ENCODE measurements at regions not wholly inside any gene's neighbourhood (a gene's known extent, or its start where the extent isn't known, plus 50 kb on each side); places are given as distances from the start of the nearest gene placed in this dataset.
"Not testable (repeated sequence)": the region's sequence is repeated elsewhere in the genome, so short reads cannot be mapped to it uniquely, and the experiment has no call there.

DNA sequence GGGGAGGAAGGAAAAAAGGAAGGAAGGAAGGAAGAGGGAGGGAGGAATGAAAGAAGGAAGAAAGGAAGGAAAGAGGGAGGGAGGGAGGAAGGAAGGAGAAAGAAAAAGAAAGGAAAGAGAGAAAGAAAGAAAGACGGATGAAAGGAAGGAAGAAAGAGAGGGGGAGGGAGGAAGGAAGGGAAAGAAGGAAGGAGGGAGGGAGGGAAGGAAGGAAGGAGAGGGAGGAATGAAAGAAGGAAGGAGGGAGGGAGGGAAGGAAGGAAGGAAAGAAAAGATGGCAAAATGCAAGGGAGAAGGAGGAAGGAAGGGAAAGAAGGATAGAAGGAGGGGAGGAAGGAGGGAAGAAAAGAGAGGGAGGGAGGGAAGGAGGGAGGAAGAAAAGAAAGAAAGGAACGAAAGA lies 257.3 kb upstream of the C16orf82 start:
- DNase-seq = no peak

DNA sequence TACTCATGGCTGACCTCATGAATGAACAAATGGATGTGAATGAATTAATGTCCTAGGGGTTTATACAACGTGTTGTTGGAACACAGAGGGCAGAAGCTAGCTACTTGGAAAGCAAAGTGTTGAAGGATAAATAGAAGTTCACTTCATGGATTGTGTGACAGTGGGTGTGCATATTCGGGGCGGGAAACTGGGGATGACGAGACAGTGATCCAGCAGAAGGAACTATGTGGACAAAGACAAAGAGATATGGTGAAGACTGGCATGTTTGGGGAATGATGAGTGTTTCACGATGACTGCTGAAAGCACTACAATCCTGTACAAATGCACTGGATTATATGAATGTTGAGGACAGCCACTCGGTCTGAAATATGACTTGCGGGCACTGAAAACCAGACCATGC lies 250.5 kb upstream of the C16orf82 start:
- DNase-seq = no peak

DNA sequence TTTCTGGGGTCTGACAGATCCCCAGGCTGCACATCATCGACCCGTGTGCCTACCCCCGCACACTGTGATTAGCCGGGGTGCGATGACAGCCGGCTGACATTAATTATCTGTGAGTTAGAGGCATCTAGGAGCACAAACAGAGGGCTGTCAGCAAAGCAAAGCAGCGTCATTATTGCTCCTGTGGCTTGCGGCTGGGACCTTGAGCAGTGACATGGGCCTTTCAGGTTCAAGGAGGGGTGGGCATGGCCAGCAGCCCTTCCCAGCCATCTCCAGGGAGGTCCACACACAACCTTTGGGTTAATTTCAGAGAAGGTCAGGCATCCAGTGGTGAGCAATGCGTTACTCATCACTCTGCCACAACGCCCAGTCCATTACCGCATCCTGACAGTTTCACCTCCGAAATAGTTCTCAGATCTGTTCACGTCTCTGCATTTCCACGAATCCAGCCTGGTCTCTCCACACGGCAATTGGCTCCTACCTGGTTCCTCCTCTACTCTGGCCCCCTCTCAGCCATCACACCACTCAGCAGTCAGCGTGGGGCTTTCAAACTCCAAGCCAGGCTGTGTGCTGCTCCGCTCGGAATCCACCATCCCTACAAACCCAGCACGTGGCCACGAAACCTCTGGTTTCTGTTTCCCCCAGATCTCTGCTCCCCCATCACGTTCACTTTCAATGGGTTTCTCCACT lies 249.7 kb upstream of the C16orf82 start:
- DNase-seq = no peak

DNA sequence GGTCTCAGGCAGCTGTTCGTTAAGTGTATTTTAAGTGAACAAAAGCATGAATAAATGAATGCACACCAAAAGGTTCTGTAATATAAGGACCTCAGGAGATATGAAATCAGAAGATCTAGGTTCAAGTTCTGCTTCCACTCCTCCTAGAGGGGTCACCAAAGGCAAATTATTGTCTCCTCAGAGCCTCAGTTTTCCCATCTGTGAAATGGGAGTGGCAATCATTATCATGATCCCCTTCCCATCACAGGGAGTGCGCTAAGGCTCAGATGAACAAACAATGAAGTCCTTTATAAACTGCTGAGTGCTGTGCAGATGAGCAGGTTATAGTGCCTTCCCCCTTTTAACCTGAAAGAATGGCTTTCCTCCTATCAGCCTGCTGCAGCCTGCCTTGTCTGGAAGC lies 248.3 kb upstream of the C16orf82 start:
- no peak for DNase-seq

DNA sequence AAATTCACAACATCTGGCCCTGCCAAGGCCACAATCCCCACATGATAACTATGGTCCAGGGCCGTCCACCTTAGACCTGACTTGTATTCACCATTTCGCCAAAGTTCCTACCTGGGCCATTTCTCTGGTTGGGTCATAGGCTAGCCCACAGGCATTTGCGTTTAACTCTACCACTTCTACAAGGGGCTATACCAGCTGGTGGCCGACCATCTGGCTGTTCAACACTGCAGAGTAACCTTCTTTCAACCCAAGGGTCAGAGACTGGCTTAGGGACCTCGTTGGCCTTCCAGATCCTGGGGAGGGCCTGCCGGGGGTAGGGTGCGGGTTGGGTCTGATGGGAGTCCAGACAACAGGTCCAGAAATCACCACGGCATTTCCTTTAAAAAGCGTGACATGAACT lies 242.3 kb upstream of the C16orf82 start:
- no peak for DNase-seq

DNA sequence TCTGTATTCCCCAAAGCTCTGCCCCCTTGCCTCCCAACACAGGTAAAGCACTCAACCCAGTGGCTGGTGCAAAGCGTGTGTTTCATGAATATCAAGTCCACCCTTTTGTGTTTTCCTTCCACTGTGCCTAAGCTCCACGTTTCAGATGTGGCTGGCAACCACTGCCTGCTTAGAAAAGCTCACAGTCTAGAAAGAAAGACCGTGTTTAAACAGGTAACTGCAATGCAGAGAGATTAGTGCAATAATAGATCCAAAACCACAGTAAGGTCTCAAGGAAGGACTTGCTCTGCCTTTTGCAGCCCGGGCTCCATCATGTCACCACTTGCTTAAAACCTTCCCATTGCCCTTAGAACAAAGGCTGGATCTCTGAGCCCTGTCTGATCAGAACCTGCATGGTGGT lies 240.2 kb upstream of the C16orf82 start:
- DNase-seq = no peak

DNA sequence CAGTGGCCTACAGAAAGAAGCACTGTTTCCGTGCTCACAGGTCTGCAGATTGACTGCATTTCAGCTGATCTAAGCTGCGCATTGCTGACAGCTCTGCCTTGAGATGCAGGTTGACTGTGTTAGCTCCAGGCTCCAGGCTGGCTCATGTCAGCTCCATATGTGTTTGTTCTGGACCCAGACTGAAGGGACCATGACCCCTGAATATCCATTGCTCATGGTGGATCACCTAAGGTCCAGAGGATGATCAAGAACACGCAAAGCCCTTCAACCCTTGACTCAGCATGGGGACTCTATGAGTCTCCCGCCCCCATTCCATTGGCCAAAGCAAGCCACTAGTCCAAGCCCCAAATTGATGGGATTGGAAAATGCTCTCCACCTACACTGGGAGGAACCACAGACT lies 239.3 kb upstream of the C16orf82 start:
- no peak for DNase-seq

DNA sequence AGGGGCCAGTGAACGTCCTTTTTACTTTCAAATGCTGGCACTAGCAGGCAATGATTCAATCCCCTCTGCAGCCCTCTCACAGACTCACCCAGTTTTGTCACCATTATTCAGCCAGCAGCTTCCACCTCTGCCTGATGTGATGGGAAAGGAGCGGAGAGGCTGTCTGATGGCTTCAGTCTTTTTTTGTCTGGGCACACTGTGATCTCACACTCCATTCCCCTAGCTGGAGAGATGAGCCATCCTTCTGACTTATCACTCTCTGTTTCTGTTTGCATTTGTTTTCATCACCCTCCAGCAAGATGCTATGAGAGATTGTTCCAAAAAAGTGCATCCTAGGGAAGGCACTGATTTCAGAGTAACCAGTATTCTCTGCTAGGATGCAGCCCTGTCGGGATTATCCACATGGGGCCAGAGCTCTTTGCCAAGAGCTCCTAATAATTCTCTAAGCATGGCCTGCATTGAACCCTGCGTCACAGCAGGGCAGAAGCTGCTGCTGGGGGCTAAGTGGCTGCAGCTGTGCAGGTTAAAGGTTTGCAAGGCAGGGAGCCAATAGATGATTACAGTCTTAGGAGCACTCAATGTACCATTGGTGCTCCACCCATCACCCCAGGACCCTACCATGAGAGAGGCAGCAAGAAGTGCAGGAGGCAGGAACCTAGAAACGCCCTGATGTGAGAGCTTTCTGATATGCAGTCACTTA lies 236.1 kb upstream of the C16orf82 start:
- DNase-seq = no peak

DNA sequence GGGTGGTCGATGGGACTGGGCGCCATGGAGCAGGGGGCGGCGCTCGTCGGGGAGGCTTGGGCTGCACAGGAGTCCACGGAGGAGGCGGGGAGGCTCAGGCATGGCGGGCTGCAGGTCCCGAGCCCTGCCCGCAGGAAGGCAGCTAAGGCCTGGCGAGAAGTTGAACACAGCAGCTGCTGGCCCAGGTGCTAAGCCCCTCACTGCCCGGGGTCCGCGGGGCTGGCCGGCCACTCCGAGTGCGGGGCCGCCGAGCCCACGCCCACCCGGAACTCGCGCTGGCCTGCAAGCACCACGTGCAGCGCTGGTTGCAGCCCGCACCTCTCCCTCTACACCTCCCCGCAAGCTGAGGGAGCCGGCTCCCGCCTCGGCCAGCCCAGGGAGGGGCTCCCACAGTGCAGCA lies 230.6 kb upstream of the C16orf82 start:
- DNase-seq = not testable (repeated sequence)

DNA sequence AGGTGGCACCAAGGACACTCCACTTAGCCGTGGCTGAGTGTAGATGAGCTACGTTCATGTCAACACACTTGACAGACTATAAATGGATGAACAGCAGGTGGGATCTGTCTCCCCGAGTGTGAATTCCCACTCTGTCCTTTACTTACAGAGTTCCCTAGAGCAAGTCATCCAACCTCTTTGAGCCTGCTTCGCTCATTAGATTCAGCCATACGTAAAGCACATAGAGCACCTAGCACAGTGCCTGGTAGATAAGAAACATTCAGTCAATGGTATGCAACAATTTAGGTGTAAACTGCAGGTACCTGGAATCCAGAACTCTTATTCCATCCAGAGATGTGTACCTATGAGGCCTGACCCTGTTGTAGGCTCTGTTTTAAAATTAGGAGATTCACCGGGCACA lies 227.8 kb upstream of the C16orf82 start:
- no peak for DNase-seq

DNA sequence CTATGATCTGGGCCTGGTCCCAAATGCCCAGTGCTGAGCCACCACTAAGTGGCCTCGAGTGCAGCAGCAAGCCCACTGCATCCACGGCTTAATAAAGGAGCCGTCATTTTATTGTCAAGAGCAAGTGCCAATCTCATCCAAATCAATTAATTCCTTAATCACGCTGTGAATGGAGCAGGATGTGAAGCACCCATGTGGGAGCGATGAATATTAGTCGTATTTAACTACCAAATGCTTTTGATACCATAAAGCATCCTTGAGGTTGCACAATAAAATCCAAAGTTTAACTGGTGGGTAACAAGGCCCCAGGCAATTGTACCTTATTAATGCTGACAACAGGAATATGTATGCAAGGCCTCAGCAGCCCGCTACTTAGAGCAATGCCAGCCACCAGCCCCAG lies 226.0 kb upstream of the C16orf82 start:
- no peak for DNase-seq

DNA sequence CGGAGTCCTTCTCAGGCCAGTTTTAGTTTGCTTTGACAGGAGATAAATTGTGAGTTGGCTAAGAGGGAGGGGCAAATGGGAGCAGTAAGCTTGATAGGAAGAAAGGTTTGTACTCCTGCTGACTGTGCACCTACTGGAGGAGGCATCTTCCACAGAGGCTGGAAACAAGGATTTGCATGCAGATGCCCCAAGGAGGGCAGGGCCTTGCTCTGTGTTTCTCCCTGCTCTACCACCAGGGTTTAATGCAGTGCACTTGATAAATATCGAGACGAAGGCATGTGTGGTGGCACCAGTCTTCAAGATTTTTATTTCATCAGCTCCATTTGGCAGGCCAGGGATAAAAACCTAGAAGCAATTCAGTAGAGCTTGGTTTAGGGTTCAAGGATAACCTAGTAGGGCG lies 210.5 kb upstream of the C16orf82 start:
- DNase-seq = no peak

DNA sequence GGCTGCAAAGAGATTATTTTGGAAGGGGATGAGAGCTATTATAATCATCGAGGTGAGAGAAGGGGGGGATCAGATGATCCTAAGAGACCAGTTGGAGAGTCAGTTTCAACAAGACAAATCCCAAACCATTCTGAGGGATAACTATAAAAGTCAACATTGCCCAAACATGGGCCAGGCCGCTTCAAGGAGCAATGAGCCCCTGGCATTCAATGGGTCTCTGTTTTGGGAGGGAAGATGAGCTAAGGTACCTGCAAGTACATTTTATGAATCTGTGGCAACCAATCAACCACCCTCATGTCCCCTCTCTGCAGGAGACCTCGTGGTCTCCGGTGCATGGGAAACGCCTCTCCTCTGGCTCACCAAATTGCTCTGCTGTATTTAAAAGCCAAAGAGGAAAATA lies 209.9 kb upstream of the C16orf82 start:
- no peak for DNase-seq

DNA sequence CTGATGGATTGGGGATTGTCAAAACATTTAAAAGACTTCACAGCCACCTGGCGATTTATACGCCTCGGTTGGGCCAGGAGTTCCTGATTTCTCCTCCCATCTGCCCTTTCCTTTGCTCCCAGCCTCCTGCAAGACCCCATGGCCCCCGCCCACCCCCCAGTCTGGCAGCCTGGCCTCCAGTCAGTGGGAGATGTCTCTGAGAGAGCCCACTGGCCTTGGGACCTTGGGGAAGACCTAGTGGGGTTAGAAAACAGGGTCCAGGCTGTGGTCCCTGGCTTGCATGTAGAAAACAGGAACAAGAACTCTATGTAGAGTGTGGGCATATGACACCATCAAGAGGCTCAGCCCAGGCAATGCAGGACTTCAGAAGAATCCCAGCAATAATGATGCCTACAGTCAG lies 209.4 kb upstream of the C16orf82 start:
- no peak for DNase-seq

DNA sequence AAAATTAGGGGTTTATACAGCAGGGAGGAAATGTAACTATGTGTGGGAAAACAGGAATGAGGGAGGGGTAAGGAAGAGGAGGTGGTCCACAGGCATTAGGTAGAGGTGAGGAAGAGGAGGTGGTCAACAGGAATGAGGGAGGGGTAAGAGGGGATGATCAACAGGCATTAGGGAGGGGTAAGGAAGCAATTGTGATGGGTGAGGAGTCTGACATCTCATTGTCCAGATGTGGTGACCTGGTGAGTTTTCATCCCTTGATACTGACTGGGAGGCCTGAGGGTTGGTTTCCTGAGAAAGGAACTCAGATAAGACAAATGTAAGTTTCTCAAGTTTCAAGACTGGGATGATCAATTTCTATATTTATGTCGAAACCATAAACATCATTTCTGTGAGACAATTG lies 206.2 kb upstream of the C16orf82 start:
- DNase-seq = no peak

DNA sequence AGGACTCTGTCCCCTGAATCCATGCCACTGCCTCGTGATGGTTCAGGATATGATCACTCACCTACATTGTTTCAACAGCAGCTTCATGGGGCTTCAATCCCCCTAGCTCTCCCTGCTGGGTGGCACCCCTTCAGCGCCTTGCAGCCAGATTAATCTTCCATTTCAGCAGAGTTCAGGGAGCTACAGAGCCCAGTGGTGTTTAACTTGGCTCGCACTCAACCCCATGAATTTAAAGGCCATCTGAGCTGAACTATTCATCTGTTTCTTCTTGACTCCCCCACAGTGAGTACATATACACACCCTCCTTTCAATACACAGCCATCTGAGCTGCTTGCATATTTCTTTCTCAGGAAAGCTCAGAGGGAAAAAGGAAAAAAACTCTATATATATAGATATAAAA lies 202.8 kb upstream of the C16orf82 start:
- DNase-seq = no peak

DNA sequence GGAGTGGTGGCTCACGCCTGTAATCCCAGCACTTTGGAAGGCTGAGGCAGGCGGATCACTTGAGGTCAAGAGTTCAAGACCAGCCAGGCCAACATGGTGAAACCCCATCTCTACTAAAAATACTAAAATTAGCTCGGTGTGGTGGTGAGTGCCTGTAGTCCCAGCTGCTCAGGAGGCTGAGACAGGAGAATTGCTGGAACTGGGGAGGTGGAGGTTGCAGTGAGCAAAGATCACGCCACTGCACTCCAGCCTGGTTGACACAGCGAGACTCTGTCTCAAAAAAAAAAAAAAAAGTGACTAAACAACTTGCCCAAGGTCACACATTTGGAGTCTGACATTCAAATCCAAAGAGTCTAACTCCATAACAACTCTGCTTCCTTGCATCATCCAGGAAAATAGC lies 192.4 kb upstream of the C16orf82 start:
- DNase-seq = not testable (repeated sequence)

DNA sequence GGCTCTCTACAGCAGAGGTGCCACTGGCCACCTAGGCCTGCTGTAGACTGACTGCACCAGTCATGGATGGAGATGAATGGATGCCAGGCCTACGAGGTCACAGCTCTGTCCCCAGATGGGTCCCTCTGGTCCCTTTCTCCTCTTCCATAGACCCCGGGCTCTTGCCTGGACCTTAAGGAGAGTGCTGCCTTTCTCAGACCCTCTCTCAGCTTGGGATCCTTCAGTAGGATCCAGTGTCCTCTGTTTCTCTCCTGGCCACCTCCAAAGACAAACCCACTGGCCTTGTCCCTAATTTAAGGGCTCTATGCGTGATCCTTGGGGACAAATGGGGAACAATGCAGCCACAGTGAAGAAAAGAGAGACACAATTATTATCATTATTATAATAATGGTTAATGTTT lies 189.3 kb upstream of the C16orf82 start:
- no peak for DNase-seq

DNA sequence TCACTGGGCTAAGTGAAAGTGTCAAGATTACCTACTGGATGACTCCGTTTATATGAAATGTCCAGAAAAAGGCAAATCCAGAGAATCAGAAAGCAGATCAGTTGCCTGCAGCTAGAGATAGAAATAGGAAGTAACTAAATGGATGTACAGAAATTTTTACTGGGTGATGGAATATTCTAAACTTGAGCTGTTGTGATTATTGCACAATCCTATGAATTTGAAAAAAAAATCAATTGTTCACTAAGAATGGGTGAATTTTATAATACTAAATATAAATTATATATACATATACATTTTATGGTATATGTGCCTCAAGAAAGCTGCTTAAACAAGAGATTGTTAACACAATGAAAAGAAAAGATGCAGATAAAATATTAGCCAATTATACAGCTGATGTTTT lies 181.1 kb upstream of the C16orf82 start:
- DNase-seq = no peak

DNA sequence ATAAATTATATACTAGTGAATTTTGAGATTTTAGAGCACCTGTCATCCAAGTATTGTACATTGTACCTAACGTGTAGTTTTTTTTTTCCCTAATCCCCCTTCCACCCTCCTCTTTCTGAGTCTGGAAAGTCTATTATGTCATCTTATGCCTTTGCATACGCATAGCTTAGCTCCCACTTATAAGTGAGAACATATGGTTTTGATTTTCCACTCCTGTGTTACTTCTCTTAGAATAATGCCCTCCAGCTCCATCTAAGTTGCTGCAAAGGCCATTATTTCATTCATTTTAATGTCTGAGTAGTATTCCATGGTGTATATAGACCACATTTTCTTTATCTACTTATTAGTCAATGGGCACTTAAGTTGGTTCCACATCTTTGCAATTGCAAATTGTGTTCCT lies 177.0 kb upstream of the C16orf82 start:
- DNase-seq = no peak

DNA sequence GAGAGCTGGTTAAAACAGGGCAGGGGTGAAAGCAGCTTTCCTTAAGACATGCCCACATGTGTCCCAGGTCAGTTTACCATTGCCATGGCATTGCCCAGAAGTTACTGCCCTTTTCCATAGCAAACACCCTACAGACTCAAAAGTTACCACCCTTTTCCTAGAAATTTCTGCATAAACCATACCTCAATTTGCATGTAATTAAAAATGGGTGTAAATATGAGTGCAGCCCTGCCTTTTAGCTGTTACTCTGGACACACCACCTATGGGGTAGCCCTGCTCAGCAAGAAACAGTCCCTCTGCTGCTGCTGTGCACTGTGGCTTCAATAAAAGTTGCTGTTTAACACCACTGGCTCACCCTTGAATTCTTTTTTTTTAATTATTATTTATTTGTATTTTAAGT lies 168.5 kb upstream of the C16orf82 start:
- no peak for DNase-seq

DNA sequence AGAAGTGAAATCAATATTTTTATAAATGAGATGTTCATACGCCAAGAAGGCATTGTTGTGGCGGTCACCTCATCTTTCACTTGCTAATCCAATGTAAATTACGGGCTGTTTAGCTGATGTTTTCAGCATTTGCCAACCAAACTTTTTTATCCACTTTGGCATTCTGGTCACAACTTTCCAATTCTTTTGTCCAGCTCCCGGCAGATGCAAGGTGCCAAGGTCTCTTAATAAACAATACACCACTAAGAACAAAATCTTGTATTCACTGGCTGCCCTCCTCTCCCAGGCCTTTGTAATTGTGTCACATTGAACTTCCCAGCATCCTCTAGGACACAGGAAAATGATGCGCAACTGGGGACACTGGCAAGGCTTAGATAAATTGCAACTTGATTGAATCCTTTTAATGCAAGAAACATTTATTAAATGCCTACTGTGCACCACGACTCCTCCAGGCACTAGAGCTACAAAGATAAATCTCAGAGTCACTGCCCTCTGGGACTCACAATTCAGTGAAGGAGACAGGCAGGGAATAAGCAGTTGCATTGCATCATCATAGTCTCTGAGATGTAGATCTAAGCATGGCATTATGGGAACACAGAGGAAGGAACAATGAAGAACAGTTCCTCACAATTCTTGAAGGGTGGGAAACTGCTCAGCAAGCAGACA lies 165.4 kb upstream of the C16orf82 start:
- DNase-seq = no peak

DNA sequence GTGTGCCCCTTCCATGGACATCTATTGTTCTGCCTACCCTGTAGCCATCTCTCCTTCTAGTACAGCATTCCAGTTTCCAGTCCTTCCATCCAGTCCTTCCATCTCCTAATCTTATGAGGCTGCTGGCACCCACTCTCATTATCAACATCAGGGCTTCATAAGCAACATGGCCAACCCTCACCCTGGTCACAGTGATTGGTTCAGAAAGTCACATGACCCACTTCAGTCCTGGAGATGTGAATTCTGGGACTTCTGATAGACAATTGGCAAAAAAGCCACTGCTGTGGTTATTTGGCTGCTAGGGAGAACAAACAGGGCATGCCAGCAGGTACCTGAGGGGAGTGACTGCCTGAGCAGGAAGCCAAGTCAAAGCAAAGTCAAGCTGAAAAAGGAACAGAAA lies 164.7 kb upstream of the C16orf82 start:
- no peak for DNase-seq

DNA sequence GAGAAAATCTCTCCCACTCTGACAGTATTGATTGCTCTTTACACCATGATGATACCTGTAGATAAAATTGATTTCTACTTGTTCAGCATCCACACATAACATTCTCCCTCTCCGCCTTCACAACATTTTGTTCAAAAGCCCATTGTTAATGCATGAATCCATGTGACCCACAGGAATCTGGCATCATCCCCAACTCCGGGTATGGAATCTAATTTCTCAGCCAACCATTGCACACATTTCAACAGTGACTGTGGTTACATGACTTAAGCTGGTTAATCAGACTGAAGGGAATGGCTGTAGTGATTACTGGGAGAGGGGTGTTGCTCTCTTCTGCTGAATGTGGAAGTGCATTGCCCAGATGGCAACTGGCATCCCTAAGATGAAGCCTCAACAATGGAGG lies 161.4 kb upstream of the C16orf82 start:
- no peak for DNase-seq

DNA sequence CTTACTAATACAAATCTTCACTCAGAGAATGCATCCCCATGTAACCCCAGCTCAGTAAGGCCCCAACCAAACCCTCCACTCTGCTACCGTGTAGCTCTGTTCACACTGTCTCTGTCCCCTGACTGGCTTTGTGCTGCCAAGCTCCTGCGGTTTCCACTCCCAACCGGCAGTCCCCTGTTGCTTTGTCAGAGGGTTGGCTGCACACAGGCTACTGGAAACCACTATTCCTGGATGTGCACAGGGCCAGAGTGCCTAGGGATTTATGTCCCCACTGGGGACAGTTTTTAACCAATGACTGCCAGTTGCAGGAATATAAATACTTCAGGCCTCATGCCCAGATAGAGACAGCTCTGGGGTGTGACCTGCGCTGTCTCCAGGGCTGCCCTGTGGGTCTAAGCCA lies 157.1 kb upstream of the C16orf82 start:
- DNase-seq = no peak

All from inflammatory macrophage treated with lipopolysaccharide for 4 hours (primary cell).